ENCODE measurements at regions not wholly inside any gene's neighbourhood (a gene's known extent, or its start where the extent isn't known, plus 50 kb on each side); places are given as distances from the start of the nearest gene placed in this dataset.
A peak's percentile ranks its signal among the peaks of the same experiment; 100 is the strongest.

DNA sequence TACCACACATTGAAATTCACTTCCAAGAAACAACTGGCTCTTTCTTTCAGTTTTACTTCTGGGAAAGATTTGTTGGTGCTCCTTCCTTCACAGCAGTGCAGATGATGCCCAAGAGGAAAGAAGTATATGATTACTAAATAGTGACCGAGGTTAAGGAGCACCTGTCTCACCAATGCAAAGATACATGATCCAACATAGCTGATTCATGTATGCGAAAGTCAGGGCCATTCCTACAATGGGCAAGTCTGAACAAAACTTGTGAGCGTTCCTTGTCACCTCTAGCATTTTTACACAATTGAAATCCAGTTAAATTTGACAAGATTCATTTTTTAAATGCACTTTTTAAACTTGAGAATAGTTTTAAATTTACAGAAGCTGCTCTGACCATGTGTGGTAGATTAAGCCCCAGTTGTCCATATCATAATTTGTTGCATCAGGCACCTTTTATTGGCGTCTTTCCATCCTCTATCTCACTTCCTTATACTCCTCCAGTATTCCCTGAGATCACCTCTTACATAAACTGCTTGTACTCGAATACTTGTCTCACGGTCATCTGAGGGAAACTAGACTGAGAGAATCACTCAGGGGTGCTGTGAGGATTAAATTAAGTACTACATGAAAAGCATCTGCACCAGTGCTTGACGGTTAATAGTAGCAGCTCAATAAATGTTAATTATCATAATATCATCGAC is 438.8 kb upstream of the CDH20 start:
- no peak overlapping the region for H3K27ac ChIP-seq

DNA sequence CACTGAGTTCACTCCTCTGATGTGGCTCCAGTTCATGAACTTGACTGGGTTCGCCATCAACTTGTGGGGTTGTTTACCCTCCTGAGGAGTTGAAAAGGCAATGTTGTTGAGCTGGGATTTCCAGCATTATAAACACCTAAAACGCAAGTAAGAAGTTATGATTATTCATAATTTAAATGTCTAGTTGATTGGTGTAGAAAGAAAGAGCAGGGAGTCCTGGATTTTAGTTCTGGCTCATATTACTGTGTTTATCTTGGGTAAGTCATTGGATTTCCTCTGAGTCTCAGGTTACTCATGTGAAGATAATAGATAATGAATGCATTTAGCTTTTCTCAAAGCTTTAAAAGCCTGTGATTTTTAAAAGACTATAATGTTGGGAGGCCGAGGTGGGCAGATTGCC is 438.0 kb upstream of the CDH20 start:
- H3K27ac ChIP-seq: peak overlapping the region; percentile 52
- CTCF ChIA-PET: no interaction called here
- POLR2A ChIA-PET (ENCODE audit: low non-redundant PET): no interaction called here
- TF ChIP-seq, protein P1, sequence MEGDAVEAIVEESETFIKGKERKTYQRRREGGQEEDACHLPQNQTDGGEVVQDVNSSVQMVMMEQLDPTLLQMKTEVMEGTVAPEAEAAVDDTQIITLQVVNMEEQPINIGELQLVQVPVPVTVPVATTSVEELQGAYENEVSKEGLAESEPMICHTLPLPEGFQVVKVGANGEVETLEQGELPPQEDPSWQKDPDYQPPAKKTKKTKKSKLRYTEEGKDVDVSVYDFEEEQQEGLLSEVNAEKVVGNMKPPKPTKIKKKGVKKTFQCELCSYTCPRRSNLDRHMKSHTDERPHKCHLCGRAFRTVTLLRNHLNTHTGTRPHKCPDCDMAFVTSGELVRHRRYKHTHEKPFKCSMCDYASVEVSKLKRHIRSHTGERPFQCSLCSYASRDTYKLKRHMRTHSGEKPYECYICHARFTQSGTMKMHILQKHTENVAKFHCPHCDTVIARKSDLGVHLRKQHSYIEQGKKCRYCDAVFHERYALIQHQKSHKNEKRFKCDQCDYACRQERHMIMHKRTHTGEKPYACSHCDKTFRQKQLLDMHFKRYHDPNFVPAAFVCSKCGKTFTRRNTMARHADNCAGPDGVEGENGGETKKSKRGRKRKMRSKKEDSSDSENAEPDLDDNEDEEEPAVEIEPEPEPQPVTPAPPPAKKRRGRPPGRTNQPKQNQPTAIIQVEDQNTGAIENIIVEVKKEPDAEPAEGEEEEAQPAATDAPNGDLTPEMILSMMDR (conservative IDR thresholded peaks at IDR 0.05; ENCODE audit: low read depth): no peak
- peak; percentile 9 for DNase-seq (ENCODE audit: low spot score)

More for the DNA sequence above, 438.8 kb upstream of the CDH20 start:
- DNase-seq (ENCODE audit: low spot score): peak; percentile 11
- POLR2A ChIA-PET (ENCODE audit: low non-redundant PET): no interaction called here
- TF ChIP-seq, protein P1 (conservative IDR thresholded peaks at IDR 0.05; ENCODE audit: low read depth): no peak
- CTCF ChIA-PET: interaction anchor here (0.6 kb wide), 2 partner anchors 108 to 155 kb away, joined by 3 to 9 read pairs; no protein-coding TSS in a partner anchor

DNA sequence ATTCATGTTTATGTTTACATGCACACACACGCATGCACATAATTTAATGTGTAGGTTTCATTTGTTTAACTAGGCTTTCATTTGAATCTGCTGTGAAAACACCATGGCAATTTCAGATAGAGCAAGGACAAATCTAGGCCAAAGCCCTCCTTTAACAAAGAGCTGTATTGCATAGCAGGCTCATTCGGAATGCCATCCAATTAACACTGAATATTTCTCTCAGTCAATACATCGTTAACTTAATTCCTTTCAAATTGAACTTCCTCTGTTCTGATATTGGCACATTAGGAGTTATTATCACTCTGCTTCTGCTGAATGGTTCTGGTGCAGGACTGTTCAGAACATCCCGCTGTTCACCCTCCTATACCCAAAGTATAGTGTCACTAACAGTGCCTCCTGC is 435.1 kb upstream of the CDH20 start:
- DNase-seq (ENCODE audit: low spot score): no peak
- ChIA-PET CTCF (no interaction called here), POLR2A (ENCODE audit: low non-redundant PET) (no interaction called here)

DNA sequence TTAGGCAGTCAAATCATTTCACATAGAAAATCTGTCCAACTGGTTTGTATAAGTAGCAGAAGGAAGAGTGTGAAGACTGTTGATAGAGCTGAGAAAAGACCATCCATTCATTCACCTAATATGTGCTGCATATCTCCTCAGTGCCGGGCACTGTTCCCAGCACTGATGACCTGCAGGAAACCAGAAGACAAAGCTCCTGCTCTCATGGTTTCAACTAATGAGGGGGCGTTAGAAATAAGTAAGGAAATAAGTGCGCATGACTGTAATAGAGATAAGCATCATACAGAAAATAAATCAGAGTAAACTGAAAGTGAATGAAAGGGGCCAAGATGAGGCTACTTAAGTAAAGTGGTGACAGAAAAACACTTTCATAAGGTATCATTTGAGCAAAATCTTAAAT is 427.5 kb upstream of the CDH20 start:
- DNase-seq (ENCODE audit: low spot score): no peak
- ChIA-PET POLR2A (ENCODE audit: low non-redundant PET) (no interaction called here), CTCF (no interaction called here)
- TF ChIP-seq, protein P1 (conservative IDR thresholded peaks at IDR 0.05; ENCODE audit: low read depth): no peak
- no peak overlapping the region for H3K27ac ChIP-seq

More for the DNA sequence above, 435.1 kb upstream of the CDH20 start:
- TF ChIP-seq, protein P1 (conservative IDR thresholded peaks at IDR 0.05; ENCODE audit: low read depth): no peak
- H3K27ac ChIP-seq: no peak overlapping the region

DNA sequence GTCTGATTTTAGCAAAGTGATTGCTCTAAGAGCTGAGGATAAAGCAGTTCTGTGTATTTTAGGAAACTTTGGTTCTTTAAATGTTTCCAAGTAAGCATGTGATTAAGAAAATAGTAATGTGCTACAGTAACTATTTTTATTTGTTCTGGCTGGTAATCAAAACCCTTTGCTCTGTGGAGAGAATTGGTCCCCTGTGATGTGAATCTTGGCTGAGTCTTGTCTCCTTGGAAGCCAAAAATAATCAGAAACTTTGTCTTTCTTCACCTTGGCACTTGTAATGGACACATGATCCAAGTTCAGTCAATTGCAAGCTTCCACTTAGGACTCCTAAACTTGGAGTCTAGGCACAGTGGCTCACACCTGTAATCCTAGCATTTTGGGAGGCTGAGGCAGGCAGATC is 422.7 kb upstream of the CDH20 start:
- no peak overlapping the region for H3K27ac ChIP-seq
- ChIA-PET POLR2A (ENCODE audit: low non-redundant PET) (no interaction called here), CTCF (no interaction called here)
- DNase-seq (ENCODE audit: low spot score): no peak
- TF ChIP-seq, protein P1 (conservative IDR thresholded peaks at IDR 0.05; ENCODE audit: low read depth): no peak

DNA sequence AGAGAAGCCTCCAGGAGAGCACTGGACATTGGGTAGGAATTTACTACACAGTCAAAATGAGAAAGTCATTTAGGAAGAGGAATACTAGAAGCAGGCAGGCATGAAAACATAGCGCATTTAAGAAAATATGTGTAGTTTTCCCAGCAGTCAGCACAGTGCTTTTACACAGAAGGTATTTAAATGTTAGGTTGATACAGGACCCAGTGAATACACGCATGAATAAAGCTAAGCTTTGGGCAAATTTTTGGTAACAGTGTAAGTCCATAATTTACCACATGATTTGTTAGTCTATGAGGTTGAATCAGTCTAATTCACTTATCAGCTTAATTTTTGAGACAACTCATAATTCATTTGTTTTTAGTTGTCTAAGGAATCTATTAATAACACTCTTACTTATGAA is 421.7 kb upstream of the CDH20 start:
- TF ChIP-seq, protein P1 (conservative IDR thresholded peaks at IDR 0.05; ENCODE audit: low read depth): no peak
- H3K27ac ChIP-seq: no peak overlapping the region
- no peak for DNase-seq (ENCODE audit: low spot score)
- ChIA-PET POLR2A (ENCODE audit: low non-redundant PET) (no interaction called here), CTCF (no interaction called here)

All from RWPE1 (cell line).